ENCODE measurements at regions not wholly inside any gene's neighbourhood (a gene's known extent, or its start where the extent isn't known, plus 50 kb on each side); places are given as distances from the start of the nearest gene placed in this dataset.

- TF ChIP-seq NELFE (IDR thresholded peaks at IDR 0.05; ENCODE audit: insufficient read depth, insufficient read length), result no peak
- TF ChIP-seq STAT6 (CRISPR knock-in tag; IDR thresholded peaks at IDR 0.05), result no peak
- 0 out of 2 replicates have a peak, but pooled peaks have one; percentile 5 for TF ChIP-seq GTF2E2 (tag; IDR thresholded peaks at IDR 0.05)
- no peak for TF ChIP-seq CHD1 (IDR thresholded peaks at IDR 0.05; ENCODE audit: low read length)
- TF ChIP-seq CCNT2 (IDR thresholded peaks at IDR 0.05; ENCODE audit: borderline replicate concordance, extremely low read depth, insufficient read length, low read depth, low read length), result peak; percentile 42
- TF ChIP-seq MTA2 (IDR thresholded peaks at IDR 0.05; ENCODE audit: low read depth), result peak; percentile 67
- peak; percentile 74 for TF ChIP-seq JUNB (CRISPR knock-in tag; conservative IDR thresholded peaks at IDR 0.05)
- TF ChIP-seq MAFG (tag; conservative IDR thresholded peaks at IDR 0.05), result peak; percentile 17; the same call in 1 of the 2 replicates
- peak; percentile 71; the same call in 1 of the 2 replicates for TF ChIP-seq SMARCC2 (IDR thresholded peaks at IDR 0.05; ENCODE audit: low read depth)
- TF ChIP-seq EHMT2 (IDR thresholded peaks at IDR 0.05), result peak; percentile 84
- no peak for TF ChIP-seq ZNF740 (CRISPR knock-in tag; IDR thresholded peaks at IDR 0.05)
- no peak for TF ChIP-seq ZNF740 (tag; IDR thresholded peaks at IDR 0.05)
- no peak for TF ChIP-seq PCBP1 (IDR thresholded peaks at IDR 0.05; ENCODE audit: low read depth, low read length, poor library complexity, severe bottlenecking)
- peak; percentile 67; the same call in 1 of the 2 replicates for TF ChIP-seq ATF7 (IDR thresholded peaks at IDR 0.05)
- TF ChIP-seq HMG20A (CRISPR knock-in tag; conservative IDR thresholded peaks at IDR 0.05), result no peak
- TF ChIP-seq ZNF384 (IDR thresholded peaks at IDR 0.05; ENCODE audit: low read depth, low read length), result no peak
Measured at GRCh38 chr17:69857412-69857835, 217.6 kb upstream of the KCNJ16 start (continued).

Data from K562 (cell line).